Stimulated activated naive CD8-positive, alpha-beta T cell treated with anti-CD3 and anti-CD28 coated beads, Interleukin-15, Interleukin-2, amounts not matched to agents 100 U/mL and 50 U/mL, for 24 hours (primary cell): ENCODE measurements at regions not wholly inside any gene's neighbourhood (a gene's known extent, or its start where the extent isn't known, plus 50 kb on each side); places are given as distances from the start of the nearest gene placed in this dataset.
"Not testable (repeated sequence)": the region's sequence is repeated elsewhere in the genome, so short reads cannot be mapped to it uniquely, and the experiment has no call there.

Experiments used
- ATAC-seq: fragments of 150-1000 bp; cut with Tn5 transposase; one replicate; pipeline ENCODE4 v1.10.0; 2021
- DNase-seq: peaks from one replicate; pipeline ENCODE4 v3.0.0; 2021

DNA sequence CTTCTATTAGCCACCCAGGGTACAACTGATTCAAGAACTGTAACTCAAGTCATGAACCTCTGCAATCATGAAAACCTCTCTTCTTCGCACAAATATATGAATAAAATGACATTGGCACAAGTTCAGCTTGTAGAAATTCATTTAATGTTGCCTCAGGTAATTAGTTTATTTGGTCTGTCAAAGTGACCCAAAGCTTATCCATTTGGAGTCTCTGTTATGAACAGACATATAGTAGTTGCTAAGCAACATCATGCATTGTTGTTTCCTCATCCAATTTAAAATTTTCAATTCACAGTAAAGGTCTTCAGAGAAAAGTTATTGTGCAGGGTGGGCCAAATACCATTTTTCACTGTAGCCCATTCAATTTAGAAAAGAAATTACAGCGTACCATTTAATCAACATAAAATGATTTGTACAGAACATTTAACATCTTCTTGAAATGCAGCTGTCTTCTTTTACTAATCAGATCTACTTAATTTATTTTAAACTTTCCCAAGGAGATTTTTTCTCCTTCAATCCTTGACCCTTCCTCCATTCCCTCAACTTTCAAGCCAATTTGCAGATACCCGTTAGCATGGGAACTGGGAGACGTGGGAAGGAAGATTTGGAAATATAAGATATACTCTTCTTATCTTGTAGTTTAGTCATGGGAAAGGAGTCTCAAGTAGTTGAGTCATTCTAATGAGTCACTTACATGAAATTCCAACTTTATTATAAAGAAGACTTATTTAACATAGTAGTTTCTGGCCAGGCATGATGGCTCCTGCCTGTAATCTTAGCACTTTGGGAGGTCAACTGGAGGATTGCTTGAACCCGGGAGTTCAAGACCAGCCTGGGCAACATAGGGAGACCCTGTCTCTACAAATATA lies 231.3 kb downstream of the ATPSCKMT start:
- no peak for DNase-seq

GRCh38 chr5:10017786-10018185 lies 231.9 kb downstream of the ATPSCKMT start:
- DNase-seq, result no peak
- no peak for ATAC-seq

More for the DNA sequence above, 231.3 kb downstream of the ATPSCKMT start:
- no peak for ATAC-seq

DNA sequence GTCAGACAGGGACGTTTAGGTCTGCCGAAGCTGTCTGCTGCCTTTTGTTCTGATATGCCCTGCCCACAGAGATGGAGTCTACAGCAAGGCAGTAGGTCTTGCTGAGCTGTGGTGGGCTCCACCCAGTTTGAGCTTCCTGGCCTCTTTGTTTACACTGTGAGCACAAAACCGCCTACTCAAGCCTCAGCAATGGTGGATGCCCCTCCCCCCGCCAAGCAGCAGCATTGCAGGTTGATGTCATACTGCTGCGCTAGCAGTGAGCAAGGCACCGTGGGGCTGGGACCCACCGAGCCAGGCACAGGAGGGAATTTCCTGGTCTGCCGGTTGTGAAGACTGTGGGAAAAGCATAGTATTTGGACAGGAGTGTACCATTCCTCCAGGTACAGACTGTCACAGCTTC lies 233.1 kb downstream of the ATPSCKMT start:
- not testable (repeated sequence) for ATAC-seq, DNase-seq

DNA sequence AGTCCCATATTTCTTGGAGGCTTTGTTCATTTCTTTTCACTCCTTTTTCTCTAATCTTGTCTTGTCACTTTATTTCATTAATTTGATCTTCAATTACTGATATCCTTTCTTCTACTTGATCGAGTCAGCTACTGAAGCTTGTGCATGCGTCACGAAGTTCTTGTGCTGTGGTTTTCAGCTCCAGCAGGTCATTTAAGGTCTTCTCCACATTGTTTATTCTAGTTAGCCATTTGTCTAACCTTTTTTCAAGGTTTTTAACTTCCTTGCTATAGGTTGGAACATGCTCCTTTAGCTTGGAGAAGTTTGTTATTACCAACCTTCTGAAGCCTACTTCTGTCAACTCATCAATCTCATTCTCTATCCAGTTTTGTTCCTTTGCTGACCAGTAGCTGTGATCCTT lies 234.0 kb downstream of the ATPSCKMT start:
- not testable (repeated sequence) for DNase-seq, ATAC-seq

DNA sequence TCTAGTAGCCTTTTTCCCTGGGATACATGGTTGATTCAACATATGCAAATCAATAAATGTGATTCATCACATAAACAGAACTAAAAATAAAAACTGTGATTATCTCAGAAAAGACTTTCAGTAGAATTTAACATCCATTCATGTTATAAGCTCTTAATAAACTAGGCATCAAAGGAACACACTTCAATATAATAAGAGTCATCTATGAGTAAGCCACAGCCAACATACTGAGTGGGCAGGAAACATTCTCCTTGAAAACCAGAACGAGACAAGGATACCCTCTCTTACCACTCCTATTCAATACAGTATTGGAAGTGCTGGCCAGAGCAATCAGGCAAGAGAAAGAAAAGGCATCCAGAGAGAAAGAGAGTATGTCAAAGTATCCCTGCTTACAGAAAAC lies 239.9 kb downstream of the ATPSCKMT start:
- ATAC-seq (no peak), DNase-seq (no peak)

GRCh38 chr5:9987101-9987500 lies 262.6 kb downstream of the ATPSCKMT start:
- ATAC-seq (no peak), DNase-seq (no peak)

- DNase-seq (no peak), ATAC-seq (no peak)
These were observed 272.6 kb downstream of the ATPSCKMT start for GRCh38 chr5:9977070-9977469.

GRCh38 chr5:9976621-9977020 lies 273.1 kb downstream of the ATPSCKMT start:
- no peak for ATAC-seq
- no peak for DNase-seq

GRCh38 chr5:9972059-9972458 lies 277.6 kb downstream of the ATPSCKMT start:
- no peak for DNase-seq

GRCh38 chr5:9971301-9971700 lies 278.4 kb downstream of the ATPSCKMT start:
- ATAC-seq (no peak), DNase-seq (no peak)

More at GRCh38 chr5:9972059-9972458, 277.6 kb downstream of the ATPSCKMT start:
- no peak for ATAC-seq

DNA sequence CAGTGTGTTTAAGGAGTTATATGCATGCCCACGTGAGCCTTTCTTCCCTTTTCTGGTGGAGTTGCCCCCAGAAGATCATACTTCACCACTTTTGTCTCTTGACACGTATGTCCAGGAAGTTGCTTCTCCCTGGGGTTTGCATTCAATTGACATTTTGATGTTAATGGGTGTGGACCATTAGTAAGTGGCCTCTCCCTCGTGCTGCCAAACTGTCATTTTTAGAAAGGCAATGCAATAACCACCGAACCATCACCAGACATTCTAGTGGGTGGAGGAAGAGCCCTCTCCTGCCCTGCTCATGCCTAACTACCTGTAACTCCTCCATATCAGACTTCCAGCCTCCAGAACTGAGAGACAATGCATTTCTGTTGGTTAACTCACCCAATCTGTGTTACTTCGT lies 290.8 kb downstream of the ATPSCKMT start:
- no peak for DNase-seq
- ATAC-seq, result no peak

DNA sequence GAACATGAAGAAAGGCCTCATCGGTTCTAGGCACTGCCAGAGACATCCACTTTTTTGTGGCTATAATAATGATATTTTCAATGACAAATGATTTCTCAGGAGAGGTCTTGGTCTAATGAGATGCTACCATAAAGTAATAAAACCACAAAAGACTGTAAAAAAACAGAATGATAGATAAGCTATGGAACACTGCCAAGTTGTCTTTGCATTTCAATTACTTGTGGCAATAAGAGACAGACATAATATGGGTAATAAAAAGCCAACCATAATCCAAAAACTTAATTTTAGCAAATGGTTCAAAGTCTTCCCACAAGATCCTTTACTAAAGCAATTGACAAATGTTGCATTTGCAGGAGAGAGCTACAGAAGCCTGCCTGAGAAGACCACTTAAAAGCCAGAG lies 292.5 kb downstream of the ATPSCKMT start:
- no peak for DNase-seq
- ATAC-seq, result no peak

GRCh38 chr5:9956725-9957124 lies 293.0 kb downstream of the ATPSCKMT start:
- ATAC-seq (no peak), DNase-seq (no peak)

DNA sequence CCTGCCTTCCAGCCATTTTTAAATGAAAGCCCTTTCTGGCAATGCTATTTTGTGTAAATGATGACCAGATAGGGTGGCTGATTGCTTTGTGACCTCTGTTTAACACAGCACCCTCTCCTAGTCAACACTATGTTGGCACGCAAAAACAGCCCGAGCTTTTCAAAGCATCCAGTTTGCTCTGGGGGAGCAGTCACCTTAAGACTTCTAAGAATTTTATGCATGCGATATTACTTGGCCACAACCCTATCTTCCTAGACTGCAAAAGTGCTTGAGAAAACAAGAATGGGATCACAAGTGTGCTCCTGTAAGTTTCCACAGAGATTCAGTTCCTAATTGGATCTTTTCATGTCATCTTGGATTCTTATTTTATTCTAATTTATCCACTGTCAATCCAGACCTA lies 294.1 kb downstream of the ATPSCKMT start:
- ATAC-seq (no peak), DNase-seq (no peak)

DNA sequence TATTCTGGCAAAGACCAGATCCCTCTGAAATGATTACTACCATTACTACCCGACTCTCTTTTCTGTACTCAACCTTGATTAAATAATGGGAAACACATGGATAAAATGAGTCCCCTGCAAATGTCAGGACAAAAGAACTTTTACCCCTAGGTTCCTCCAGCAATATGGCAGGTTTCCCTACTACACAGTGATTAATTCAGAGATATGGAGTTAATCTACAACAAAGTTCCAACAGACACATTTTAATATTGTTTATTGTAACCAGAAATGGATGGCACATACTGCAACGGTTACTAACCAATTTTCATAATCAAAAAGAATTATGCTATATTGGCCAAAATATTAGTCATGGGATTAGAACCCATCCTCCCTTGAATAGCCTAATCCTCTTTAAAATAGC lies 294.8 kb downstream of the ATPSCKMT start:
- ATAC-seq (no peak), DNase-seq (no peak)

GRCh38 chr5:9953691-9954090 lies 296.0 kb downstream of the ATPSCKMT start:
- no peak for DNase-seq
- ATAC-seq, result no peak

GRCh38 chr5:9951865-9952516 lies 297.7 kb downstream of the ATPSCKMT start:
- DNase-seq, result no peak
- no peak for ATAC-seq

- DNase-seq, result no peak
- ATAC-seq, result no peak
These were observed 301.7 kb downstream of the ATPSCKMT start for GRCh38 chr5:9947944-9948343.

DNA sequence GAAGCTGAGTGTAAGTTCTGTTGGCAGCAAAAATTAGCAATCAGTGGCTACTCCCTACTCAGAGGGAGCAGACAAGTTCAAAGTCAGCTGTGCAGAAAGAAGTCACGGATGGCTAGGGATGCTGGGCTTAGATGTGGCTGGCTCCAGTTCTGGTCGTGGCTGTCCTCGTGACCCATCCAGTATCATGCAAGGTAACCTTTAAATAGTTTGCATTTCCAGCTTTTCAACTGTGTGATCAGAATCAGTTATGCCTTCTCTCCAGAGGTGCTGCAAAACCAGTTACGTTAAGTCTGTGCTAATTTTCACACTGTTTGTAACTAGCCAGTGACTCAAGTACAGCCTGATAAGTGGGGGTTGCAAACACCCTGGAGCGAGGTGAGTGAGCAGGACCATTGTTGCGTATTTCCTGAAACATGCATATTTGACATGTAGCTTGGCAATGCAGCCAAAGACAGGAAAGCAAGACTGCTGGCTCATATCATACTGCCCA lies 302.4 kb downstream of the ATPSCKMT start:
- no peak for DNase-seq
- no peak for ATAC-seq

- no peak for DNase-seq
- ATAC-seq, result no peak
These were observed 302.6 kb upstream of the TAS2R1 start for GRCh38 chr5:9932770-9933169.

DNA sequence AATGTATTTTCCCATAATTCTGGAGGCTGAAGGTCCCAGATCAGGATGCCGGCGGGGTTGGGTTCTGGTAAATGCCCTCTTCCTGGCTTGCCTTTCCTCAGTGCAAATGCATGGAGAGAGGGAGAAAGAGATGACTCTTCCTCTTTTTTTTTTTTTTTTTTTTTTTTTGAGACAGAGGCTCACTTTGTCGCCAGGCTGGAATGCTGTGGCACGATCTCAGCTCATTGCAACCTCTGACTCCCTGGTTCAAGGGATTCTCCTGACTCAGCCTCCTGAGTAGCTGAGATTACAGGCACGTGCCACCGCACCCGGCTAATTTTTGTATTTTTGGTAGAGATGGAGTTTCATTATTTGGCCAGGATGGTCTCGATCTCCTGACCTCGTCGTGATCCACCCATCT lies 300.0 kb upstream of the TAS2R1 start:
- ATAC-seq, result no peak
- DNase-seq, result no peak

- ATAC-seq, result no peak
These were observed 298.2 kb upstream of the TAS2R1 start for GRCh38 chr5:9928326-9928725.

GRCh38 chr5:9927521-9927997 lies 297.4 kb upstream of the TAS2R1 start:
- no peak for DNase-seq
- no peak for ATAC-seq

More at GRCh38 chr5:9928326-9928725, 298.2 kb upstream of the TAS2R1 start:
- no peak for DNase-seq
